CD4-positive, alpha-beta T cell treated with Interleukin-17A for 1 hour (primary cell): ENCODE measurements at regions not wholly inside any gene's neighbourhood (a gene's known extent, or its start where the extent isn't known, plus 50 kb on each side); places are given as distances from the start of the nearest gene placed in this dataset.
"Not testable (repeated sequence)": the region's sequence is repeated elsewhere in the genome, so short reads cannot be mapped to it uniquely, and the experiment has no call there.

Experiments used
- DNase-seq: peaks from one replicate; pipeline ENCODE4 v3.0.0-alpha.2; 2020

DNA sequence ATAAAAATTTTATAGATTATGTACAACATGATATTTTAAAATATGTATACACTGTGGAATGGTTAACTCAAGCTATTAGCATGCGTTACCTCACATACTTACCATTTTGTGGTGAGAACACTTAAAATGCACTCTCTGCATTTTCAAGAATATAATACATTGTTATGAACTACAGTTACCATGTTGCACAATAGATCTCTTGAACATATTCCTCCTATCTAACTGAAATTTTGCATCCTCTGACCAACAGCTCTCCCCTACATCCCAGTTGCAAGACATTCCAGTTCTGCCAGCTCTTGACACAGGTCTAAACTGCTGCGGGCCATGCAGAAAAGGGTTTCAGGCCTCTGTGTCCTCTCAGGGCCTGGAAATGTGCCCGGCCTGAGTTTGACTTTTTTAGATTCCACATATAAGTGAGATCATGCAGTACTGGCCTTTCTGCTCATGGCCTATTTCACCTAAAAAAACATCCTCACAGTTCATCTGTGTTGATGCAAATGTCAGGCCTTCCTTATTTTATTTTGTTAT, 113.7 kb downstream of the CDCA7 start:
- DNase-seq = no peak

DNA sequence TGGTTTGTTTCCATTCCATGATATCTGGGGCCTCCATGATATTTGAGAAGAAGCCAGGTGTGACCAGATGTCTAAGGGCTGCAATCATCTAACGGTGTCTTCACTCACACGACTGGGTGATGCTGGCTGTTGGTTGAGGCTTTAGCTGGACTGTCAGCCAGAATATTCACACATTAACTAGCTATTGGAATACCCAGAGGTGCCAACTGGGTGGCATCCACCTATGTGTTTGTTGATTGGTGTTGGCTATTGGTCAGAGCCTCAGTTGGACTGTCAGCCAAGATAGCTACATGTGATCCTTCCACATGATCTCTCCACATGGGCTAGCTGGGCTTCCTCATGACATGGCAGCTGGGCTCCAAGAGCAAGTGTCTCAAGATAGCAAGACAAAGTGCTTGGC, 117.4 kb downstream of the CDCA7 start:
- DNase-seq = no peak

DNA sequence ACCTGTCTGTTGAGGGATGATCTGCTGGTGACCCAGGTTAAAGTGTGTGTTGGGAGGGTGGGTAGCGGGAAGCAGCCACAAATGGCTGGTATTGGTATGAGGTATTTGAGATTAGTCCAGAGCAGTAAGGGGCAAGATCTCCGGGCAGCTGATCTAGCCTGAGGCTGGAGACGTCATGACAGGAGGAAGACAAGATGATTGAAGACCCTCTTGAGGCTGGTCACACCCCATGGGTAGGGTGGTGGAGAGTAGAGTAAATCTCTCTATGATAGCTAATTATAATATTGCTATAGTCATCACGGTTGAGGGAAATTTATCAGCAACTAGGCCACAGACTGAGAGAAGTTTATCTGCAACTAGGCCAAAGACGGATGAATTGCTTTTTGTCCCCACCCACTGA, 128.5 kb downstream of the CDCA7 start:
- DNase-seq = no peak

DNA sequence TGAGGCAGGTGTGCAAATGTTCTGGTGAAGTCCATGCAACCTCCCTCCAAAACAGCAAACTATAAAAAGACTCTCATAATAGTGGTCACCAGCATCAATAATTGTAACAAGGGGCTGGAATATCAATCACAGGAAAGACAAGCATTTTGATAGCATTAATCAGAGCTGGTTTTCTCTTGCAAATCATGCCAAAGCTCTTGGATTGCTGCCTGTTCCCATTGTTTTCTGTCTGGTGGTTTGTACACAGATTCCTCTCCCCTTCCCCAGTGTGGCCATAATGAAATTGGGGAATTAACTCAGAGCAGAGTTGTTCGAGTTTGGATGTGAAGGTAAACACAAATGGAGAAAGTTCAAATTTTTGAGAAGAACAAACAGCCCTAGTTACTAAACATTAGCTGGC, 134.2 kb downstream of the CDCA7 start:
- no peak for DNase-seq

DNA sequence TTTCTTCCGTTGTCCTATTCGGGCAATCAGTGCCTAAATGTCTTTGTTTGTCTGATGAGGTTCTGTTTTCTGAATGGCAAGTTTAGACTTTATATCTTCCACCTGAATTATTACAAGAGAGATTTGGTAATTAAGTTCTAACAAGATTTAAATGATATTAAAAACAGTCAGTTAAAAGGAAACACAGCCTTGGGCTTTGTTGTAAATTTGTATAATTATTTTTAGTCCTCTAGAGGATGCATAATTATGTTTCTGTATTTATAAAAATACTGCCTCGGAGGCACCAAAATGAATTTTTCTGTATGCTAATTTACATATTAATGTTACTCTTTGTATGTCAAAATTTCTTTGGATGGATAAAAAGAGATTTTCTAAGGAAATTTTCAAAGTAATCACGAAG, 136.7 kb downstream of the CDCA7 start:
- DNase-seq = no peak

DNA sequence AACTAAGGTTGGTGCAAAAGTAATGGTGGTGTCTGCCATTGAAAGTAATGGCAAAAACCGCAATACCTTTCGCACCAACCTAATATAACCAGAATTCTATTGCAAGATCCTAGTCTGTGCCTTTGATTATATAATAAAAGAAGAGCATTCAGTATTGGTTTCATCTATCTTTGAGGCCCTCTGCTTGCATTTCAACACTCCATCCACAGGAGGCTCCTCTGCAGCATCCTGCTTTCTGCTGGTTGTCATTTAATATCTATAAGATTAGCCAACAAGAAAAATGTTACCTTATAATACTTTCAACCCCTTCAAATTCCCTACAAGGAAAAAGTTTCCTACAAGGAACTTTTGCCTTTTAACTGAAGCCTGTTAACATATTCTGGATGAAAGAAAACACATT, 139.2 kb downstream of the CDCA7 start:
- DNase-seq = no peak

DNA sequence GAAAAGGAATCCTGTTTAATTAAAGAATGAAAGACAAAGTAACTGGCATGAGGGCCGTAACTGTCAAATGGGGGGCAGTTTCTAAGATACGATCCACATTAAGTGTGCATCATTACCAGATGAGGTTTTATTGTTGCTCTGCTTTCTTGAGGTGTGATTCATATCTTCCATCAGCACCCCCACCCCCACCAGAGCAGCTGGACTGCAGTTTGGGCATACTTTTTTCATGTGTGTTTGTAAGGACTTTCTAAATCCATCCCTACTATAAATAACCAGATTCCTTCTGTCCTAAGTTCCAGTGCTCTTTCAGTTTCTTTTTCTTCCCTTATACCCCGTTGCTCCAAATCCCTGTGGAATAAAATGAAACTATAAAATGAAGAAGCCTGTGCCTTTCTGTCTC, 142.1 kb downstream of the CDCA7 start:
- no peak for DNase-seq

DNA sequence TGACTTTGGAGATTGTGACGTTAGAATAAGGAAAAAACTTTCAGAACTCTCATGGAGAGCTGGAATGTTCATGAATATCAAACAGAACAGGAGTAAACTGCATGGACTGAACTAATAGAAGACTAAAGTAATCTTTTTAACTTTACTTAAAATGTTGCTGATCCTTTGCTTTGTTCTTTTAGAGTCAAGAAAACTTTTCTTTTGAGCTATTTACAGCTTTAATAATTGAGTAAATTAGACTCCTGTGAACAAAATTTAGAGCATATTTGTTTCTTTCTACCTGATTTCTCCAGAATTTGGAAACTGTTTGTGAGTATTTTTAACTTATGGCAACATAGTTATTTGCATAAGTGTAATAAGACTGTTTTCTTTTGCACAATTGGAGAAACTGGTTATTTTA, 146.3 kb downstream of the CDCA7 start:
- no peak for DNase-seq

DNA sequence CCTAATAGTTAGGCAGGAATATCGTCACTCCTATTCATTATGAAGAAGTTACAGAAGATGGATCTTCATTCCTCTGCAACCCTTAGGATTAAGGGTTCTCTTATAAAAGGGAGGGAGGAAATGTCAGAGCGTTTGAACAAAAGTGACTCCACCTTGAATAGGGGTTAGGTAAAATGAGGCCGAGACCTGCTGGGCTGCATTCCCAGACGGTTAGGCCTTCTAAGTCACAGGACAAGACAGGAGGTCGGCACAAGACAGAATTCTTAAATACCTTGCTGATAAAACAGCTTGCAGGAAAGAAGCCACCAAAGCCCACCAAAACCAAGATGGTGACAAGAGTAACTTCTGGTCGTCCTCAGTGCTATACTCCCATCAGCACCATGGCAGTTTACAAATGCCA, 147.6 kb downstream of the CDCA7 start:
- no peak for DNase-seq

DNA sequence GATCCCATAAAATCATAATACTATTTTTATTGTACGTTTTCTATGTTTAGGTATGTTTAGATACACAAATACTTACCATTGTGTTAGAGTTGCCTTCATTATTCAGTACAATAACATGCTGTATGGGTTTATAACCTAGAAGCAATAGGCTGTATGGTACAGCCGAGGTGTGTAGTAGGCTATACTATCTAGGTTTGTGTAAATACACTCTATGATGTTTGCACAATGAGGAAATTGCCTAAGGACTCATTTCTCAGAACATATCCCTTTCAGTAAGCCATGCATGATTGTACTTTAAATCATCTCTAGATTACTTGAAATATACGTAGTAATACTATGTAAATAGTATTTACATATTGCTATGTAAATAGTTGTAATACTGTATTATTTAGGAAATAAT, 156.7 kb downstream of the CDCA7 start:
- no peak for DNase-seq

DNA sequence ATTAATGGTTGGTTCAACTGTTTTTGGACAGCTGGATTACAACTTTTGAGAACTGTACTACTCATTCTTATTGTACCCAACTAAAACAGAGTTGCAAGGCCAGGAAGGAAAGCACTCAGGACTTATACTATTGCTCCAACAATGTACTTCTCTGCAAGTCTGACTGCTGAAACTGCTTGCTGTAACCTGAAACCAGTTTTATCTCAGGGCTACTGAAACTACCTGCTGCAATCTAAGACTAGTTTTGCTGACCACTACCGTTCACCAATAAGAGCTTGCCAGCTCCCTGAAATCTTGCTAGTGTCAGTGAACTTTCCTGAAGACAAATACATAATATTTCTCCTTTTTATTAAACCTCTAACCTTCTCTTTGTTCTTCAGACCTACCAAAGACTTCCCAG, 157.3 kb downstream of the CDCA7 start:
- DNase-seq = no peak

DNA sequence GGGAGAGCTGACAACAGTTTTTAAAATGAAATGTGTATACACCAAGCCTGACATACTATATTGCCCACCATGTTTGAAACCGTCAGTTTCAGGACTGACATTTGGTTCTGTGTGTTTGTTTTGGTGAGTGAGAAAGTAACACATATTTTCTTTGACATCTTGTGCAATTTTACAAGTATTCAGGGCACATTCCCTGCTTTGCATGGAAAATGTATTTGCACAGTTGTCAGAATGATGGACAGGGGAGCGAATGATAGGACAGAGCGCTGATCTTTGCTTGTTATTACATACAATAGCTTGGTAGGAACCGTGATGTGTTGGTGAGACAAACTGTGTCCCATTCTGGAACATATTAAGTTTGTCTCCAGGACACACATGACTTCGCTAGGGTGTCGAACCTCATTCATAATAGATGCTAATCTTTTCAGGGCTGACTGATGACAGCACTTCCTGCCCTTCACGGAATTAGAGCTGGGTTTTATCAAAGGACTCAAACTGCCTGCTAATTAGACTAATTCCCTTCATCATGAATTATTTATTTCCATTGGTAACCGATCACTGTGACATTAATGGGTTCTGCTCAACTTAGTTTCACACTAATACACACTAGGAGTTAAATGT, 158.5 kb downstream of the CDCA7 start:
- DNase-seq = no peak

DNA sequence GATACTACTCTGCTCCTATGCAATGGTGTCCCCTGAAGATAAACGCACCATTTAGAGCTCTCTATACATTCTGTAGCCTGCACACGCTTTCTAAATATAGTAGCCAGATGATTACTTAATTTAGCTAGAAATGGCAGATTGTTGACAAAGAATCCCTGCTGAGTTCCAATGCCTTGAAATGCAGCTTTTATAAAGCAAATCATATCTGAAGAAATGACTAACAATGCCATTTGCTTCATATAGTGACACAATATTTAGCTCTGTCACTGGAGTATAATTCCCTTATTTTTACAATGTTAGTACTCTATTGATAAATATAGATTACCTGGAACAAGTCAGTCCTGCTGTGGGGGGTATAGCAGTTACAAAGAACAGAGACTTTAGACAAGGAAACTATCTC, 166.2 kb downstream of the CDCA7 start:
- DNase-seq = no peak

DNA sequence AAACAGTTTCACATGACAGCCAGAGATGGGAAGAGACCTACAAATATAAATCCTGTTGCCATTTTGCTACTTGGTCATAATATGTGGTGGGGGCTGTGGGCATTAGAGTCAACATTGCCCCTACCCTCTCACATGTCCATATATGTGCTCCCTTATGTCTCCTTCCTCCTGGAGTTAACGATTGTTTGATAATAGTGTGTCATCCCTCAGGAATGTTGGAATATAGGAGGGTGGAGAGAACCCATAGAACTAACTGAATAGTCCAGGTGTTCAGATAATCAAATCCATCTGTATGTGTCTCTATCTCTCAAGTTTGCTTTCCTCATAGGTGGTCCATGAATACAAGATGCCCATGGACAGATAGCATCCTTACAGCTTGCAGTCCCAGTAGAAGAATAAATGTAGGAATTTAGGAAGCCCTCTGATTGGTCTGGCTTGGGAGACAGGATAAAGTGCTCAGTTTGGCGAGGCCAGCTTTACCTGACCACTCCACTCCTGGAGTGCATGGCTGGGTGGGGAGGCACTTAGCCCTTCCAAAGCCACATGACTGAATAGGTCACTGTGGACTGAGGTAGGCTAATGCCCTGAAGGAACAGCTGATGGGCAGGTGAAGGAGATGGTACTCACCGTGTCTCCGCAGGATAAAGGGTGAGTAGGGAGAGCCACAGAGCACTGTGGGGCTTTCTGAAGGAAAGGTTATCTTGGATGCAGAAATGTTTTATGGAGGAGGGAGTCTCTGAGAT, 166.9 kb downstream of the CDCA7 start:
- no peak for DNase-seq

DNA sequence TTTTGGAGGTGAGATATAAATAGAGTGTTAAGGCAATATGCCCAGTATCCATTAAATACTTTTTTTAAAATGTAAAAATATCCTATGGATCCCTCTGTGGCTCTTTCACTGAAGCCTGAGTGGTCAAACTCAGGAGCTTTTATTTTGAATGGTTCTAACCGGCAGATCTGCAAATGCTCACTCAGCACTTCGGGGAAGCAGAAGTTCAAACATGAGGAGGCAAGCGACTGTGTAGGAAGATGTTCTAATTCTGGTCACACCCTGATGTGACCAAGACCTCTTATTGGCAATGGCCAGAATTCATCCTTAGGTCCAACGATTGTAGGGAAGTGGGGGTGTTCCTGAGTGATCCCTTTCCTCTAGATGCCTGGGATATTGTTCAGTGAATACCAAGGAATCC, 168.8 kb downstream of the CDCA7 start:
- no peak for DNase-seq

DNA sequence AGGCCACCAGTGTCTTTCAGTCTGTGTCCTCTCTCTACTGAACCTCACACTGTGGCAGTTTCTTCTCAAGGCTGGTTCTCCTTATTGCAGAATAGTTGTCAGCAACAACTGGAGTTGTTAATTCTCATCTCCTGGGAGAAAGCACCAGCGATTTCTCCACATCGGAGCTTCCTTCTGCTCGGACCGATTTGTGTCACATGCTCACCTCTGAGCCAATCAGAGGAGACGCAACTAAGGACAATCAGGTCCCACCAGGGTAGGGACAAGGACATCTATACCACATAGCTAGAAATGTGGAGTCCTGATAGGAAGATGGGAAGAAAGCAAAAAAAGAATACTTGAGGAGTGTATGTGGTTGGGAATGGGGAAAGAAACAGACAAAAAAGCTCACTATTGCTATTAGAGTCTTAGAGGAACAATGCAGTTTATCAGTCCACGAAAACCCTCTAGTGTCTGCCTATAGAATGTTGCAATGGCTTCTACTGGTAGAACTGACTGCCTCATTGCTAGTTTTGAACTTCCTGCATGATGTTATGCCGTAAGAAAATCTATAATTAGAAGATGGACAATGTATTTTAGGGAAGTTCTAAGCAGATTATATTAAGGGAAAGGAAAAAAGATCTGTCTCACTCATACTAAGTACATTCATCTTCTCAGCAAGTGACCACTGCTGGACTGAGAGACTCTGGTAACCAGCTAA, 169.7 kb downstream of the CDCA7 start:
- DNase-seq = no peak

DNA sequence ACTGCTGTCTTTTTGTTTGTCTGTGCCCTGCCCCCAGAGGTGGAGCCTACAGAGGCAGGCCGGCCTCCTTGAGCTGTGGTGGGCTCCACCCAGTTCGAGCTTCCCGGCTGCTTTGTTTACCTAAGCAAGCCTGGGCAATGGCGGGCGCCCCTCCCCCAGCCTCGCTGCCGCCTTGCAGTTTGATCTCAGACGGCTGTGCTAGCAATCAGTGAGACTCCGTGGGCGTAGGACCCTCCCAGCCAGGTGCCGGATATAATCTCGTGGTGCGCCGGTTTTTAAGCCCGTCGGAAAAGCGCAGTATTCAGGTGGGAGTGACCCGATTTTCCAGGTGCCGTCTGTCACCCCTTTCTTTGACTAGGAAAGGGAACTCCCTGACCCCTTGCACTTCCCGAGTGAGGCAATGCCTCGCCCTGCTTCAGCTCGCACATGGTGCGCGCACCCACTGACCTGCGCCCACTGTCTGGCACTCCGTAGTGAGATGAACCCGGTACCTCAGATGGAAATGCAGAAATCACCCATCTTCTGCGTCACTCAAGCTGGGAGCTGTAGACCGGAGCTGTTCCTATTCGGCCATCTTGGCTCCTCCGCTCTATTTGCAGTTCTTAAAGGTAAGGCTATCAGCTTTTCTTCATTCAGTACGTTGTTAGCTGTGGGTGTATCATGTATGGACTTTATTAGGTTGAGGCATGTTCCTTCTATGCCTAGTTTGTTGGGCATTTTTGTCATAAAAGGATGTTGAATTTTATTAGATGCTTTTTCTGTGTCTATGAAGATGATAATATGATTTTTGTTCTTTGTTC, 178.3 kb downstream of the CDCA7 start:
- DNase-seq = not testable (repeated sequence)

DNA sequence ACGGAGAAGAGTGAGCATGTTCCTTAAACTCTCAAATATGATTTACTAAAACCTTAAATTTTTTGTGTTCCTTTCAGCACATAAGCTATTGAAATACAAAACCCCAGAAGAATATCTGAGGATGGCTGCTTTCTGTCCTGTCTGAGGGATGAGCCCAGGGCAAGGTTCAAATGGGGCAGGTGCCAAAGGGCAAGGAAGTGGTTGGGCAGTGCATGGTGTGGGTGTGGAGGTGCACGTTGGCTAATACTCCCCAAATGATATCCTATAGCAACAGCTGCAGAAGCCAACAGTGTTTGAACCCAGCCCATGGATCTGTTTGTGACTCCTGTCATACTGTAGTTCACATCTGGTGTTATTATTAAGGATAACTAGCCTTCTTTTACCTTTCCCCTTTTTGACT, 183.0 kb downstream of the CDCA7 start:
- no peak for DNase-seq

DNA sequence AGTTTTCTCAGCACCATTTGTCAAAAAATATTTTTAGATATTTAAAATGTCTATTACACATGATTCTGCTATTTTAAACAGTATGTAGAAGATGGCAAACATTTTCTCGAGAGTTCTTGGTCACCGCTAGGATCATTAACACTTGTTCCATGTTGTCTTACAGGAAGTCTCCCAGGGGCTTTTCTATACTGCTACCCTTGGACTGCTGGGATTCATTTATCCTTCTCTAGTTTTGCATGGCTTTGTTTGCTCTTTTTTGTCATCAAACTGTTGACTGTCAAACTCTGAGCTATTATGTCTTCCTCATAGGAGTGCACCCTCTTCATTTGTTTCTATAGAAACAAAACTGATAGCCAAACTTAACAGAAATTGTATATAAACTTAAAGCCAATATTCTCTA, 184.9 kb downstream of the CDCA7 start:
- DNase-seq = no peak

DNA sequence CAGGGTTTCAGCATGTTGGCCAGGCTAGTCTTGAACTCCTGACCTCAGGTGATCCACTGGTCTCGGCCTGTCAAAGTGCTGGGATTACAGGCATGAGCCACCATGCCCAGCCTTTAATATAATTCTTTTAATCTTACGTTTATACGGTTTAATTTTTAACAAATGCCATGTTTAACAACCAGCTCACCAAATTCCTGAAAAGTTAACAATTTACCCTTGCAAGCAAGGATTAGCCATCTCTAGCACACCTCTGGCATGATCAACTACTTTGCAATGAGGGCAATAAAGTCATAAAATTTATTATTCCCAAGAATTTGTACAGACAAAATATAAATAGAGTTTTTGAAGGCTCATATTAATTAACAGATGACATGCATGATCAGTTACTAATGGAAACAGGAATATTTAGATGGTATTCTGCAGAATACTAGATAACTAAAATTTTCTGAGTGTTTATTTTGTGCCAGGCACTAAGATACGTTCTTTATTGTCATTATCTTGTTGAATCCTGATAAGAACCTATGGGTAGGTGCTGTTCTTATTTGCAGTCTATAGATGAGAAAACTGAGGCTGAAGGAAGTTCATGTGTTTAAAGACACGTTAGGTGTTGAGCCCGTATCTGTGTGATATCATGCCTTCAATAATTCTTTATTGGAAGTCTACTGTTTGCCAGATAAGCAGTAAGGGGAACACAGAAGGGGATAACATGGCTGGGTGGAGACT, 190.1 kb downstream of the CDCA7 start:
- DNase-seq = no peak

DNA sequence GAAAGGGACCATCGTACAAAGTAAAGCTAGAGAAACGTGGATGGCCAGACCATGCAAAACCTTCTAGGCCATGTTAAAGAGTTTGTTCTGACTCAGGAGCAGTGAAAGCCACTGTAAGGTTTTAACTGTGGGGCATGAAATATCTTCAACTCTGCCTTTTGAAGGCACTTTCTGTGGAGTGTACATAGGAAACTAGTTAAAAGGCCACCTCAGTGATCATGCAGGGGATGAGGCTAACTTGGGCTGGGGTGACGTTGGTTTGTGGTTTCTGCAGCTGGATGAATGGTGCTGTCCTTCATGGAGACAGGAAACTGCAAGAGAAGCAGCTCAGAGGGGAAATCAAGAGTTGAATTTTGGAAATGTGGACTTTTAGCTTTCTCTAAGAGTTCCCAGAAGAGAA, 190.7 kb downstream of the CDCA7 start:
- DNase-seq = no peak

DNA sequence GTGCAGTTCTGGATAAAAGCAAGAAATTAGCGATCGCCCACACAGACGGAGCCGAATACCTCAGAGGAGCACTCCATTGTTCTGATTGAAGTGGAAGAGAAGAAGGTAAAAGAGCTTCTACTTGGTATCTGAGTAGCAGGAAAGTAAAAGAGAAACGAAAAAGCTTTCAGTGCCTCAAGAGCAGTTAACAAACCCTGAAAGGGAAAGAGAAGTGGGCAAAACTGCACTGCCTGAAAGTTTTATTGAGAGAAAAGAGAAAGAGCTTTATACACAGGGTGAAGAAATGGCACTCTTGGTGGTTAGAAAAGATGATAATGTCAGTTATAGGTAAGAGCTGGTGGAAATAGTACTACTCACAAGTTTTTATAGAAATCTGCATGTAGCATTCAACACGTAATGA, 192.8 kb downstream of the CDCA7 start:
- no peak for DNase-seq

DNA sequence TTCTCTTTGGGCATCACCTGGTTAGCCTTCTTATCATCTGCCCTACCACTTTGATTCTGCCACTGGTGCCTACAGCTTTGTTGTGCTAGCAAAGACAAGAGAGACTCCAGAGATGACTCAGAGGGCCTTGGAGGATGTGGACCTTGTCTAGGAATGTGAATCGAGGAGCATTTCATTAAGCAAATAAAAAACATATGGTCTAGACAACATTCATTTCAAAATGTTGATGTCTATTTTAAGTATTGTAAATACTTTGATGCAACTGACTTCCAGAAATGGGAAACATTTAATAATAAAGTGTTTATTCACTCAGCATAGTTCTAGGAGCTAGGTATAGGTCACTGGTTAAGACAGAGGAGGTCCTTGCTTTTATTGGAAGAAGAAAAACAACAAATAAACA, 195.5 kb downstream of the CDCA7 start:
- DNase-seq = no peak
